Psoas muscle (tissue), 7 donors: ENCODE measurements at regions not wholly inside any gene's neighbourhood (a gene's known extent, or its start where the extent isn't known, plus 50 kb on each side); places are given as distances from the start of the nearest gene placed in this dataset.

Source experiments
- ATAC-seq, 4 donors: fragments of 200-7000 bp; cut with Tn5 transposase; one replicate each; pipeline ENCODE4 v1.9.1; 2020; ENCODE audit warnings: moderate library complexity in 3 of 4, mild to moderate bottlenecking in 2 of 4
- DNase-seq, 2 donors: peaks; one replicate each; pipeline ENCODE4 v3.0.0-alpha.2; 2020
- H3K27ac ChIP-seq: fragments of 200-600 bp; one replicate; pipeline ENCODE4 v1.8.0; 2022
- H3K27me3 ChIP-seq, 3 donors: fragments of 200-600 bp in 1 of 3; one replicate each; pipeline versions ENCODE4 v1.6.1 to v1.8.0; 2013 to 2022; ENCODE audit warnings: low read length in 2 of 3, mild to moderate bottlenecking in 2 of 3, moderate library complexity in 1 of 3; ENCODE audit not compliant: insufficient read depth in 3 of 3
- H3K36me3 ChIP-seq, 2 donors: fragments of 200-600 bp in 1 of 2; one replicate each; pipeline versions ENCODE4 v1.6.1 to v1.8.0; 2013 to 2022; ENCODE audit warnings: low read depth in 1 of 2, mild to moderate bottlenecking in 1 of 2, moderate library complexity in 1 of 2; ENCODE audit not compliant: insufficient read depth in 1 of 2
- H3K4me1 ChIP-seq: fragments of 200-600 bp; one replicate; pipeline ENCODE4 v1.8.0; 2022
- H3K4me3 ChIP-seq: fragments of 200-600 bp; one replicate; pipeline ENCODE4 v1.8.0; 2022; ENCODE audit warnings: mild to moderate bottlenecking
- H3K9me3 ChIP-seq: fragments of 200-600 bp; one replicate; pipeline ENCODE4 v1.8.0; 2022
- CTCF ChIP-seq: fragments of 200-600 bp; IDR thresholded peaks from one replicate; pipeline ENCODE4 v1.8.0; 2022; ENCODE audit warnings: antibody characterized with exemption
- WGBS, 3 donors: extraction: QIAGEN DNeasy Blood & Tissue Kit; methylation state at CpG; one replicate each; pipeline versions ENCODE4 v1.1.6 to v1.1.7; 2013; 5-methylcytosine and 5-hydroxymethylcytosine counted together
- intact Hi-C, 2 donors: fragments of 100-400 bp; cut with DNase I; formaldehyde crosslinking; loops; one replicate each; pipeline versions ENCODE4 v1.11.0 to v1.14.2; 2022
- donor health status: healthy with polysubstance abuse.
- donor health status: DM: no; HTN: no; CAD: no; lungs with moderate emphysema.
- donor health status: Bipolar disorder and iron deficiency.
- donor health status: healthy.
- donor health status: DM: yes; HTN: yes; CAD: no.
- donor health status: DM: no; HTN: no; CAD: no.
- donor health status: DM: yes; HTN: yes; CAD: no.

- DNase-seq: no peak
- Histone ChIP-seq H3K36me3 (no peaks in the 10 kb centered on the region), H3K27me3 (peaks cover 0 to 2% (median 0%) of the 10 kb centered on the region in 3 donors), H3K27ac (no peak overlapping the region), H3K4me1 (no peaks in the 10 kb centered on the region), H3K4me3 (no peak overlapping the region), H3K9me3 (no peaks in the 10 kb centered on the region)
- 50 to 82% (median 64%) methylated on average over 6 of the region's 6 CpGs for WGBS, 3 donors
- no peak for ATAC-seq
- no peak for TF ChIP-seq CTCF
- intact Hi-C loops: no loop called here
These were observed 136.1 kb upstream of the SPACA7 start for GRCh38 chr13:112240076-112240475.

GRCh38 chr13:112241288-112241687 is 134.9 kb upstream of the SPACA7 start:
- ATAC-seq: no peak
- 64 to 76% (median 69%) methylated on average over 20 of the region's 20 CpGs for WGBS, 3 donors
- DNase-seq: no peak
- Histone ChIP-seq H3K27ac (no peak overlapping the region), H3K27me3 (peaks cover 0 to 2% (median 0%) of the 10 kb centered on the region in 3 donors), H3K36me3 (no peaks in the 10 kb centered on the region), H3K9me3 (no peaks in the 10 kb centered on the region), H3K4me1 (no peaks in the 10 kb centered on the region), H3K4me3 (no peak overlapping the region)
- intact Hi-C loops: no loop called here
- no peak for TF ChIP-seq CTCF

GRCh38 chr13:112242777-112243176 is 133.4 kb upstream of the SPACA7 start:
- Histone ChIP-seq H3K4me1 (no peaks in the 10 kb centered on the region), H3K27ac (no peak overlapping the region), H3K27me3 (peaks cover 0 to 2% (median 0%) of the 10 kb centered on the region in 3 donors), H3K9me3 (no peaks in the 10 kb centered on the region), H3K4me3 (no peak overlapping the region), H3K36me3 (no peaks in the 10 kb centered on the region)
- 75 to 77% (median 75%) methylated on average over 7 of the region's 7 CpGs for WGBS, 3 donors
- ATAC-seq (no peak), DNase-seq (no peak)
- intact Hi-C loops: no loop called here
- TF ChIP-seq CTCF: no peak

GRCh38 chr13:112244061-112244460 is 132.1 kb upstream of the SPACA7 start:
- H3K4me1 ChIP-seq: no peaks in the 10 kb centered on the region
- ATAC-seq (no peak), DNase-seq (no peak)
- H3K27ac ChIP-seq: no peak overlapping the region
- peaks cover 0 to 4% (median 0%) of the 10 kb centered on the region in 3 donors for H3K27me3 ChIP-seq
- H3K36me3 ChIP-seq: no peaks in the 10 kb centered on the region
- no peak overlapping the region for H3K4me3 ChIP-seq
- no peak for TF ChIP-seq CTCF
- intact Hi-C loops: no loop called here
- H3K9me3 ChIP-seq: no peaks in the 10 kb centered on the region
- 69 to 79% (median 71%) methylated on average over 11 of the region's 11 CpGs for WGBS, 3 donors

DNA sequence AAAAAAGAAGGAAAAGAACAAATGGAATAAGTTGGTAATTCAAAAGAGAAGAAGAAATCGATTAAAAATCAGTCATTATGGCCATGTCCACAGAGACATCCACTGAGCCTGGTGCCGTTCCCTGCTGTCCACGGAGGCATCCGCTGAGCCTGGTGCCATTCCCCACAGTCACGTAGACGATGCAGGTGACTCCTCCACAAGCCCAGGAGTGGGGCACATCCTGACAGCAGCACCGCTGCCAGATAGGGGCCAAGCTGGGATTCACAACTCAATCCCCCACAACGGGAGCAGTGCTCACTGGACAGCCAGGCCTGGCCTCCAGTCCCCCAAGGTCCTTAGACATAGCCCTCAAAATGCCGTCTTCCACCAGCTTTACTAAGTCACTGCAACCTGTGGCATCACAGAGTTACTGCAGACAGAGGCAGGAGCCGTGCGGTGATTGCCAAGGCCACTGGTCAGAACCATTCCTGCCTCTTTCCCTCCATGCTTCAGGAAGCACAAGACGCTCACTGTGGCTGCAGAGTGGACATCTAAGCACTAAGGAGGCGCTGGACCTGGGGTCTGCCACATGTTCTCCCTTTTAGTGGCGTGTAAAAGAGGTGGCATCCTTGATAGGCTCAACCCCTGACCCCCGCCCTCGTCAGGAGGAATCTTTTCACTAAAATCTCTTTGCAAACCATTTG is 131.5 kb upstream of the SPACA7 start:
- Histone ChIP-seq H3K36me3 (no peaks in the 10 kb centered on the region), H3K27ac (no peak overlapping the region), H3K4me3 (no peak overlapping the region), H3K4me1 (no peaks in the 10 kb centered on the region), H3K9me3 (no peaks in the 10 kb centered on the region), H3K27me3 (peaks cover 0 to 4% (median 0%) of the 10 kb centered on the region in 3 donors)
- 84 to 85% (median 85%) methylated on average over 16 of the region's 16 CpGs for WGBS, 3 donors
- intact Hi-C loops: no loop called here
- ATAC-seq (no peak), DNase-seq (no peak)
- no peak for TF ChIP-seq CTCF
